ENCODE measurements at regions not wholly inside any gene's neighbourhood (a gene's known extent, or its start where the extent isn't known, plus 50 kb on each side); places are given as distances from the start of the nearest gene placed in this dataset.

- no peak overlapping the region for H3K27ac ChIP-seq (ENCODE audit: extremely low read depth, low read depth, low read length)
- H3K4me1 ChIP-seq (ENCODE audit: control insufficient read depth, insufficient read depth, low read length) = no peaks in the 10 kb centered on the region
- no peaks in the 10 kb centered on the region for H3K9me3 ChIP-seq (ENCODE audit: control insufficient read depth, insufficient read depth, low read depth, low read length)
- no peak overlapping the region for H3K4me3 ChIP-seq (ENCODE audit: low read depth, low read length)
- CTCF ChIA-PET = interaction anchor here (2.8 kb wide), 1 partner anchor 16 kb away, joined by 8 read pairs; no protein-coding TSS in a partner anchor
- no peaks in the 10 kb centered on the region for H3K36me3 ChIP-seq (ENCODE audit: control insufficient read depth in 2 of 2, insufficient read depth in 1 of 2, low read length in 2 of 2)
- POLR2A ChIA-PET = no interaction called here
- TF ChIP-seq ZNF223 (tag by site-specific recombination; IDR thresholded peaks at IDR 0.05) (no peak), ZNF394 (tag by site-specific recombination; IDR thresholded peaks at IDR 0.05; ENCODE audit: borderline replicate concordance) (no peak), ZFP41 (tag by site-specific recombination; IDR thresholded peaks at IDR 0.05; ENCODE audit: borderline replicate concordance) (no peak), ZNF423 (tag by site-specific recombination; IDR thresholded peaks at IDR 0.05) (no peak), ZNF560 (tag by site-specific recombination; IDR thresholded peaks at IDR 0.05; ENCODE audit: borderline replicate concordance) (no peak), ZNF571 (tag by site-specific recombination; IDR thresholded peaks at IDR 0.05) (no peak), ZNF121 (tag by site-specific recombination; IDR thresholded peaks at IDR 0.05) (no peak), EGR2 (tag by site-specific recombination; IDR thresholded peaks at IDR 0.05; ENCODE audit: low read depth) (no peak), HOXD13 (CRISPR knock-in tag; IDR thresholded peaks at IDR 0.05; ENCODE audit: borderline replicate concordance) (no peak), ZNF362 (tag by site-specific recombination; IDR thresholded peaks at IDR 0.05) (no peak), GFI1B (tag by site-specific recombination; IDR thresholded peaks at IDR 0.05) (no peak), ZNF174 (tag by site-specific recombination; IDR thresholded peaks at IDR 0.05) (no peak), INSM2 (tag by site-specific recombination; IDR thresholded peaks at IDR 0.05) (no peak), ZSCAN30 (tag by site-specific recombination; IDR thresholded peaks at IDR 0.05) (no peak), ZNF175 (tag by site-specific recombination; IDR thresholded peaks at IDR 0.05) (no peak), ZNF433 (tag by site-specific recombination; IDR thresholded peaks at IDR 0.05; ENCODE audit: low read depth) (no peak), ZNF24 (tag by site-specific recombination; IDR thresholded peaks at IDR 0.05) (no peak)
These were observed 218.9 kb downstream of the SEC23A start for GRCh38 chr14:38884109-38884508.

- ChIA-PET POLR2A (no interaction called here), CTCF (interaction anchor here (2.8 kb wide), 1 partner anchor 15 kb away, joined by 8 read pairs; no protein-coding TSS in a partner anchor)
- no peak overlapping the region for H3K27ac ChIP-seq (ENCODE audit: extremely low read depth, low read depth, low read length)
- TF ChIP-seq ZNF623 (tag by site-specific recombination; IDR thresholded peaks at IDR 0.05) (no peak), ZNF398 (tag by site-specific recombination; IDR thresholded peaks at IDR 0.05) (no peak), KLF10 (tag by site-specific recombination; IDR thresholded peaks at IDR 0.05) (no peak), PRDM4 (tag by site-specific recombination; IDR thresholded peaks at IDR 0.05) (no peak), ZNF248 (tag by site-specific recombination; IDR thresholded peaks at IDR 0.05) (no peak), ZNF645 (tag by site-specific recombination; IDR thresholded peaks at IDR 0.05) (no peak), ZNF777 (tag by site-specific recombination; IDR thresholded peaks at IDR 0.05; ENCODE audit: borderline replicate concordance) (no peak), ZBTB49 (tag by site-specific recombination; IDR thresholded peaks at IDR 0.05; ENCODE audit: low read depth) (no peak), ZNF571 (tag by site-specific recombination; IDR thresholded peaks at IDR 0.05) (no peak), IKZF3 (tag by site-specific recombination; IDR thresholded peaks at IDR 0.05) (no peak), ZNF174 (tag by site-specific recombination; IDR thresholded peaks at IDR 0.05) (no peak)
These were observed 219.9 kb downstream of the SEC23A start for GRCh38 chr14:38883127-38883526.

More at GRCh38 chr14:38883127-38883526, 219.9 kb downstream of the SEC23A start:
- H3K36me3 ChIP-seq (ENCODE audit: control insufficient read depth in 2 of 2, insufficient read depth in 1 of 2, low read length in 2 of 2) = no peaks in the 10 kb centered on the region
- H3K4me3 ChIP-seq (ENCODE audit: low read depth, low read length) = no peak overlapping the region
- no peaks in the 10 kb centered on the region; the same call in 1 of the 2 replicates for H3K4me1 ChIP-seq (ENCODE audit: control insufficient read depth, insufficient read depth, low read length)
- H3K9me3 ChIP-seq (ENCODE audit: control insufficient read depth, insufficient read depth, low read depth, low read length) = no peaks in the 10 kb centered on the region

Measured in HEK293 (cell line).